ENCODE measurements at regions not wholly inside any gene's neighbourhood (a gene's known extent, or its start where the extent isn't known, plus 50 kb on each side); places are given as distances from the start of the nearest gene placed in this dataset.

DNA sequence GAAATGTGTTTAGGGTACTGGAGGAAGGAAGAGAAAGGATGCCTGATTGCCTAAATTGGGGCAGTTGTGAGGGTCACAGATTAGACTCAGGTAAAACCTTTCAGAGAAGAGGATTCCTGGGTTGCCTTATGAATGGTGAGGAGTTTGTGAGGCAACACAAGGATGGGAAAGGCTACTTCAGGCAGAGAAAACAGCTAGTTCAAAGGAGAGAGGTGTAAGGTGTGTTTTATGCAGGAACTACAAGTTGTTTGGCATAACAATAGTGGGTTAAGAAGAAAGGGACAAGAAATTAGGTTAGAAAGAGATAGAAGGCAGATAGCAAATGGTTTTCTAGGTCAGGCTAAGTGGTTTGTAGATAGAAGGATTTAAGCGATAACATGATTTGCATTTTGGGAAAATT, 75.1 kb upstream of the PGRMC2 start:
- TF ChIP-seq CTCF (IDR thresholded peaks at IDR 0.05) = no peak
- Histone ChIP-seq H3K4me1 (peaks cover 6% of the 10 kb centered on the region), H3K27me3 (ENCODE audit: control insufficient read depth, insufficient read depth, low read length) (no peaks in the 10 kb centered on the region), H3K36me3 (ENCODE audit: control insufficient read depth, insufficient read depth, low read length) (no peaks in the 10 kb centered on the region), H3K9me3 (ENCODE audit: control insufficient read depth, low read length) (no peaks in the 10 kb centered on the region), H3K9ac (no peak overlapping the region), H3K79me2 (no peaks in the 10 kb centered on the region), H2AFZ (no peak overlapping the region), H3K27ac (no peak overlapping the region), H3K4me3 (ENCODE audit: low read depth, low read length) (no peak overlapping the region), H3K4me2 (ENCODE audit: low read length) (no peak overlapping the region)

DNA sequence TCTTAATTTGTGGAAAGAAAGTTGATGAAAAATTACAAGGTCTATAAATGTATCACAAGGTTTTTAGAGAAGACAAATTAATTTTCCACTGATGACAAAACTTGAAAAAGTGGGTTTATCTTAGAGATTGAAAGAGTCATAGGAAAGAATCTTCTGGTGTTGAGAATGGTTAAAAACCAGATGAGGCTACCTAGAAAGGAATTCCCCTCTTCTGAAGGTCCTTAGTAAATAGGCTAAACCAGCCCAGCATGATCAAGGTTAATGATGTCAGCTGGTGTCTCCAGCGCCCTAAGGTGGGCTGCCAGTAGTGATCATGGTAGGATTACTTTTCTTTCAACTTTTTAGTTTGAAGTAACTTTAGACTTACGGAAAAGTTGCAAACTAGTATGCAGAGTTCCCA, 71.8 kb upstream of the PGRMC2 start:
- TF ChIP-seq CTCF (IDR thresholded peaks at IDR 0.05) = no peak
- Histone ChIP-seq H3K4me1 (peaks cover 12% of the 10 kb centered on the region), H3K27me3 (ENCODE audit: control insufficient read depth, insufficient read depth, low read length) (no peaks in the 10 kb centered on the region), H3K9ac (no peak overlapping the region), H3K79me2 (no peaks in the 10 kb centered on the region), H3K4me3 (ENCODE audit: low read depth, low read length) (no peak overlapping the region), H3K27ac (no peak overlapping the region), H3K4me2 (ENCODE audit: low read length) (no peak overlapping the region), H3K36me3 (ENCODE audit: control insufficient read depth, insufficient read depth, low read length) (no peaks in the 10 kb centered on the region), H3K9me3 (ENCODE audit: control insufficient read depth, low read length) (no peaks in the 10 kb centered on the region), H2AFZ (no peak overlapping the region)

- no peaks in the 10 kb centered on the region for H3K27me3 ChIP-seq (ENCODE audit: control insufficient read depth, insufficient read depth, low read length)
- peak overlapping the region; percentile 39 for H2AFZ ChIP-seq
- no peak for TF ChIP-seq CTCF (IDR thresholded peaks at IDR 0.05)
- H3K27ac ChIP-seq = peak overlapping the region; percentile 58
- H3K36me3 ChIP-seq (ENCODE audit: control insufficient read depth, insufficient read depth, low read length) = no peaks in the 10 kb centered on the region
- H3K4me3 ChIP-seq (ENCODE audit: low read depth, low read length) = no peak overlapping the region
- H3K9me3 ChIP-seq (ENCODE audit: control insufficient read depth, low read length) = no peaks in the 10 kb centered on the region
- H3K4me1 ChIP-seq = peaks cover 12% of the 10 kb centered on the region
- H3K9ac ChIP-seq = no peak overlapping the region
- no peaks in the 10 kb centered on the region for H3K79me2 ChIP-seq
- H3K4me2 ChIP-seq (ENCODE audit: low read length) = no peak overlapping the region
These were observed 71.3 kb upstream of the PGRMC2 start for GRCh38 chr4:128358913-128359279.

- Histone ChIP-seq H3K9me3 (ENCODE audit: control insufficient read depth, low read length) (no peaks in the 10 kb centered on the region), H3K4me1 (peaks cover 12% of the 10 kb centered on the region), H3K27ac (peak overlapping the region; percentile 58), H3K9ac (no peak overlapping the region), H3K4me3 (ENCODE audit: low read depth, low read length) (no peak overlapping the region), H3K36me3 (ENCODE audit: control insufficient read depth, insufficient read depth, low read length) (no peaks in the 10 kb centered on the region), H3K27me3 (ENCODE audit: control insufficient read depth, insufficient read depth, low read length) (no peaks in the 10 kb centered on the region), H3K79me2 (no peaks in the 10 kb centered on the region), H3K4me2 (ENCODE audit: low read length) (no peak overlapping the region), H2AFZ (peak overlapping the region; percentile 46)
- no peak for TF ChIP-seq CTCF (IDR thresholded peaks at IDR 0.05)
These were observed 70.8 kb upstream of the PGRMC2 start for GRCh38 chr4:128358231-128358912.

- peaks cover 12% of the 10 kb centered on the region for H3K4me1 ChIP-seq
- H3K9me3 ChIP-seq (ENCODE audit: control insufficient read depth, low read length) = no peaks in the 10 kb centered on the region
- H3K27me3 ChIP-seq (ENCODE audit: control insufficient read depth, insufficient read depth, low read length) = no peaks in the 10 kb centered on the region
- H3K9ac ChIP-seq = no peak overlapping the region
- H3K36me3 ChIP-seq (ENCODE audit: control insufficient read depth, insufficient read depth, low read length) = no peaks in the 10 kb centered on the region
- no peaks in the 10 kb centered on the region for H3K79me2 ChIP-seq
- H3K27ac ChIP-seq = peak overlapping the region; percentile 58
- TF ChIP-seq CTCF (IDR thresholded peaks at IDR 0.05) = no peak
- H3K4me3 ChIP-seq (ENCODE audit: low read depth, low read length) = no peak overlapping the region
- no peak overlapping the region for H2AFZ ChIP-seq
- no peak overlapping the region for H3K4me2 ChIP-seq (ENCODE audit: low read length)
These were observed 69.7 kb upstream of the PGRMC2 start for GRCh38 chr4:128357286-128357685.

Data from parathyroid adenoma (tissue), 2 donors.